HG03457 (cell line): ENCODE measurements at regions not wholly inside any gene's neighbourhood (a gene's known extent, or its start where the extent isn't known, plus 50 kb on each side); places are given as distances from the start of the nearest gene placed in this dataset.

ENCODE experiments used
- ATAC-seq: cut with Tn5 transposase; IDR thresholded peaks from one replicate; pipeline ENCODE4 v1.9.1; 2021; ENCODE audit warnings: moderate number of reproducible peaks; ENCODE audit not compliant: unreplicated experiment

GRCh38 chr16:51755039-51755501 lies 604.0 kb upstream of the SALL1 start:
- ATAC-seq = no peak

GRCh38 chr16:51753467-51754127 lies 602.5 kb upstream of the SALL1 start:
- ATAC-seq = no peak

- no peak for ATAC-seq
Measured at GRCh38 chr16:51752438-51752995, 601.4 kb upstream of the SALL1 start.

GRCh38 chr16:51747329-51747728 lies 596.3 kb upstream of the SALL1 start:
- no peak for ATAC-seq

- ATAC-seq = no peak
Measured at GRCh38 chr16:51734220-51734619, 583.1 kb upstream of the SALL1 start.

GRCh38 chr16:51733181-51733580 lies 582.1 kb upstream of the SALL1 start:
- ATAC-seq = no peak

GRCh38 chr16:51731160-51731559 lies 580.1 kb upstream of the SALL1 start:
- ATAC-seq = no peak

GRCh38 chr16:51723036-51723724 lies 572.1 kb upstream of the SALL1 start:
- no peak for ATAC-seq

GRCh38 chr16:51722467-51722866 lies 571.4 kb upstream of the SALL1 start:
- ATAC-seq = no peak

GRCh38 chr16:51719376-51719775 lies 568.3 kb upstream of the SALL1 start:
- ATAC-seq = no peak

- no peak for ATAC-seq
Measured at GRCh38 chr16:51716195-51716594, 565.1 kb upstream of the SALL1 start.

GRCh38 chr16:51713502-51713901 lies 562.4 kb upstream of the SALL1 start:
- no peak for ATAC-seq

GRCh38 chr16:51710905-51711563 lies 560.0 kb upstream of the SALL1 start:
- no peak for ATAC-seq

- no peak for ATAC-seq
Measured at GRCh38 chr16:51710186-51710585, 559.1 kb upstream of the SALL1 start.

GRCh38 chr16:51708861-51709260 lies 557.8 kb upstream of the SALL1 start:
- no peak for ATAC-seq

GRCh38 chr16:51707666-51708065 lies 556.6 kb upstream of the SALL1 start:
- no peak for ATAC-seq

- no peak for ATAC-seq
Measured at GRCh38 chr16:51705142-51705541, 554.1 kb upstream of the SALL1 start.

GRCh38 chr16:51701025-51701424 lies 550.0 kb upstream of the SALL1 start:
- ATAC-seq = no peak

GRCh38 chr16:51699686-51700396 lies 548.8 kb upstream of the SALL1 start:
- no peak for ATAC-seq

- ATAC-seq = no peak
Measured at GRCh38 chr16:51698647-51699046, 547.6 kb upstream of the SALL1 start.

GRCh38 chr16:51697454-51697853 lies 546.4 kb upstream of the SALL1 start:
- no peak for ATAC-seq
